GM10248 (cell line): ENCODE measurements at regions not wholly inside any gene's neighbourhood (a gene's known extent, or its start where the extent isn't known, plus 50 kb on each side); places are given as distances from the start of the nearest gene placed in this dataset.

Experiments used
- CTCF ChIA-PET: fragments of 300-600 bp; sonication (Branson Sonifier 250); formaldehyde crosslinking; extraction: SDS; loops from one replicate; lab custom pipeline; 2021; ENCODE audit warnings: antibody characterized with exemption; lab: Yijun Ruan, JAX
- POLR2A ChIA-PET: fragments of 350-650 bp; sonication (Branson Sonifier 250); formaldehyde crosslinking; extraction: SDS; loops from one replicate; lab custom pipeline; 2020; ENCODE audit warnings: antibody characterized with exemption; lab: Yijun Ruan, JAX
- DNase-seq: peaks from one replicate; pipeline ENCODE4 v3.0.0; 2012; ENCODE audit errors: extremely low spot score
- TF ChIP-seq, protein P1 (sequence below): IDR thresholded peaks from 2 replicates; pipeline ENCODE4 v1.5.1; 2012; ENCODE audit warnings: mild to moderate bottlenecking, low read depth; ENCODE audit errors: extremely low read depth, missing control alignments, control extremely low read depth

GRCh38 chr2:236970656-236971010 is 115.1 kb upstream of the COPS8 start:
- POLR2A ChIA-PET, result no interaction called here
- CTCF ChIA-PET, result interaction anchor here (1.2 to 1.8 kb wide), 2 partner anchors 9 to 10 kb away, joined by 3 to 8 read pairs; no protein-coding TSS in a partner anchor
- TF ChIP-seq, protein P1, sequence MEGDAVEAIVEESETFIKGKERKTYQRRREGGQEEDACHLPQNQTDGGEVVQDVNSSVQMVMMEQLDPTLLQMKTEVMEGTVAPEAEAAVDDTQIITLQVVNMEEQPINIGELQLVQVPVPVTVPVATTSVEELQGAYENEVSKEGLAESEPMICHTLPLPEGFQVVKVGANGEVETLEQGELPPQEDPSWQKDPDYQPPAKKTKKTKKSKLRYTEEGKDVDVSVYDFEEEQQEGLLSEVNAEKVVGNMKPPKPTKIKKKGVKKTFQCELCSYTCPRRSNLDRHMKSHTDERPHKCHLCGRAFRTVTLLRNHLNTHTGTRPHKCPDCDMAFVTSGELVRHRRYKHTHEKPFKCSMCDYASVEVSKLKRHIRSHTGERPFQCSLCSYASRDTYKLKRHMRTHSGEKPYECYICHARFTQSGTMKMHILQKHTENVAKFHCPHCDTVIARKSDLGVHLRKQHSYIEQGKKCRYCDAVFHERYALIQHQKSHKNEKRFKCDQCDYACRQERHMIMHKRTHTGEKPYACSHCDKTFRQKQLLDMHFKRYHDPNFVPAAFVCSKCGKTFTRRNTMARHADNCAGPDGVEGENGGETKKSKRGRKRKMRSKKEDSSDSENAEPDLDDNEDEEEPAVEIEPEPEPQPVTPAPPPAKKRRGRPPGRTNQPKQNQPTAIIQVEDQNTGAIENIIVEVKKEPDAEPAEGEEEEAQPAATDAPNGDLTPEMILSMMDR, result no peak

DNA sequence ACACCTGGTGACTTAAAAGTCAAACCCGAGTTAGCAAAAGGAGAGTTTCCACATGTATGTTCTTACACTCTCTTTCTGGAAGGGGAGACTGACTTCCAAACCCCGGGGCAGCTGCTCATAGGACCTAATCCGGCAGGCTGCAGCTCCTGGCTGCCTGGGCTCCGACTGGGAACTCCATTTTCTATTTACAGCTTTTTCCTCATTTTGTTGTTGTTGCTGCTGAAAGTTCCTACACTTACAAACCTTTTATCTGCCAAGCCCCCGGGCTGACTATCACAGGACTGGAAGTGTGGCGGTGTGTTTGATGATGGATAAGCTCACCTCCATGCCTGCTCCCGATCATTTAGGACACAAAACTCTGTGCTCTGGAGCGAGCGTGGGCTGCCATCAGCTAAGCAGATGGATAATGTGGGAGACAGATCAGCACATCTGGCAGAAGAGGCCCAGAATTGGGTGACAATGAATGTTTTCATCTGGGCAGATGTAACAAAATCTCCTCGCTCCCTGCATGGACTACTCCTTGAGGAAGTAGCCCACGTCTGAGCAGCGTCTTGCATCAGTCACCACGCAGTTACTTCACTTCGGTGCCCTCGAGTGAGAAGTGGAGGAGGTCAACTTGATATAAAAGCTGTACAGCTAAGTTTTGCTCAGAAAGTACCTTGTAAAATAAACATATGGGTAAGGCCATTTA is 114.4 kb upstream of the COPS8 start:
- ChIA-PET CTCF (interaction anchor here (1.2 kb wide), 1 partner anchor 11 kb away, joined by 3 read pairs; no protein-coding TSS in a partner anchor), POLR2A (no interaction called here)
- DNase-seq, result no peak
- TF ChIP-seq, protein P1, result no peak

More at GRCh38 chr2:236970656-236971010, 115.1 kb upstream of the COPS8 start:
- DNase-seq, result no peak

DNA sequence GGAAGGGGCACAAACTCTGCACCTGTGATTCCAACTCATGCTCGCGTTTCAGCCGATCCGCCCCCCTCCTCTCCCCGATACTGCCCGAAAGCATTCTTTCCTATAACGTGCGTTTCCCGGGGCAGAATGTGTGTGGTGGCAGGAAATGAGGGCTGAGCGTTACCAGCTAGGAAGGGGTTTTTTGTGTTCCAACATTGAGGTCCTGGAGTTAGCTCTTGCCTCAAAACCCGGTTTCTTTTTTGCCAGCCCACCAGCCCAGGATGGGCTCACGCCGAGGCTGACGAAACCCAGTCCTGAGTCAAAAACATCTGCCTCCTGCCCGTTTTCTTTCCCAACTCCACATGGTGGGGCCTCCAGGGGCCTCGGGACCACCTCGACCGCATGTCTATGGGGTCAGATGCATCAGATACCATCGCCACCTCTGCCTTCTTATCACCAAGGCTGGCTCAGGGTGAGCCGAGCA is 113.7 kb upstream of the COPS8 start:
- CTCF ChIA-PET, result no interaction called here
- POLR2A ChIA-PET, result no interaction called here
- TF ChIP-seq, protein P1, result no peak
- DNase-seq, result no peak

GRCh38 chr2:236972491-236973342 is 113.0 kb upstream of the COPS8 start:
- CTCF ChIA-PET, result interaction anchor here (1.2 to 1.4 kb wide), 2 partner anchors 17 to 26 kb away, joined by 3 to 4 read pairs; no protein-coding TSS in a partner anchor
- TF ChIP-seq, protein P1, result no peak
- POLR2A ChIA-PET, result no interaction called here
- DNase-seq, result no peak

GRCh38 chr2:236973343-236973980 is 112.2 kb upstream of the COPS8 start:
- ChIA-PET POLR2A (no interaction called here), CTCF (interaction anchor here (1.2 to 1.4 kb wide), 2 partner anchors 18 to 27 kb away, joined by 3 to 4 read pairs; no protein-coding TSS in a partner anchor)
- no peak for DNase-seq
- TF ChIP-seq, protein P1, result no peak

DNA sequence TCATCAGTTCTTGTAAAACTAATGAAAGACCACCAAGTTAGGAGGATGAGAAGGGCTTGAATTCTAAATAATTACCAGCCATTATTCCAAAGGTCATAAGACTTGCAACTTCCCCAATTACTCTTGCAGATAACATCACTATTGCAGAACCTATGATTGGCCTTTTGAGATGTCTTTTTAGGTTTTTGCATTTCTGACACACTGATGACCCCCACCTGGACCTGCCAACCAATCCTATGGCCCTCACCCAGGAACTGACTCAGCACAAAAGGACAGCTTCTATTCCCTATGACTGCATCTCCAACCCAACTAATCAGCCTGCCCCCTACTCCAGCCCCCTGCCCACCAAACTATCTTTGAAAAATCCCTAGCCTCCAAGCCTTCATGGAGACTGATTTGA is 111.5 kb upstream of the COPS8 start:
- ChIA-PET CTCF (no interaction called here), POLR2A (no interaction called here)
- TF ChIP-seq, protein P1, result no peak
- DNase-seq, result no peak
